Sigmoid colon (tissue), 4 donors: ENCODE measurements at regions not wholly inside any gene's neighbourhood (a gene's known extent, or its start where the extent isn't known, plus 50 kb on each side); places are given as distances from the start of the nearest gene placed in this dataset.

Source experiments
- CTCF ChIP-seq, 4 experiments: fragments of 450-650 bp in 3 of 4; fragments of 200-600 bp in 1 of 4; IDR thresholded peaks; one replicate each; pipeline ENCODE4 v1.5.1; 2016 to 2019; ENCODE audit warnings: antibody characterized with exemption in 4 of 4, mild to moderate bottlenecking in 3 of 4, moderate library complexity in 2 of 4
- EP300 ChIP-seq, 4 donors: sonication (generic); formaldehyde crosslinking; IDR thresholded peaks; one replicate each; pipeline ENCODE4 v1.6.1; 2017; ENCODE audit warnings: antibody characterized with exemption in 4 of 4
- POLR2A ChIP-seq, 2 donors: fragments of 450-650 bp; IDR thresholded peaks; one replicate each; pipeline ENCODE4 v1.6.1; 2016; ENCODE audit warnings: antibody characterized with exemption in 2 of 2, mild to moderate bottlenecking in 2 of 2, moderate library complexity in 2 of 2
- POLR2AphosphoS5 ChIP-seq, 4 donors: sonication (generic); formaldehyde crosslinking; IDR thresholded peaks; one replicate each; pipeline ENCODE4 v1.6.1; 2017; ENCODE audit warnings: antibody characterized with exemption in 4 of 4

DNA sequence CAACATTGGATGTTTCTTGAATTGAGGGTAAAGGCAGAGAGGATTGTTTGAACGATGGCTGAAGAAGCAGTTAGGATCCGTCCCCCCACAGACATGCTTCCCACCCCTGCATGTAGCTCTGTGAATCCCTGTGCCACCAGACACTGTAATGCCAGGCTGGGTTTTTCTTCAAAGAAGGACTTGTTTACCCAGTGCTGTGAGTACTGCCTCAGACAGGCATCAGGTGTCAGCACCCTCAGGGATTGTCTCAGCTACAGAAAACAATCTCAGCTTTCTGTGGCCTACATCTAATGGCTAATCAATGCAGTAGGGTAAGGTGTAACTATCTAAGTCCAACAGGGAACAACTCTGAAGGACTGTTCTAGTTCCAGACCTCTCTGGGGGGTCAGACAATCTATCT, 853.0 kb upstream of the EPHA7 start:
- no peak for TF ChIP-seq CTCF (IDR thresholded peaks at IDR 0.05)
- TF ChIP-seq EP300 (IDR thresholded peaks at IDR 0.05), result no peak
- no peak for TF ChIP-seq POLR2A (IDR thresholded peaks at IDR 0.05)
- no peak for TF ChIP-seq POLR2AphosphoS5 (IDR thresholded peaks at IDR 0.05)
